ENCODE measurements at regions not wholly inside any gene's neighbourhood (a gene's known extent, or its start where the extent isn't known, plus 50 kb on each side); places are given as distances from the start of the nearest gene placed in this dataset.

GRCh38 chr5:8332666-8333445 lies 463.9 kb downstream of the MTRR start:
- DNase-seq, result no peak

GRCh38 chr5:8333485-8333884 lies 464.5 kb downstream of the MTRR start:
- no peak for DNase-seq

- no peak for DNase-seq
These were observed 465.0 kb downstream of the MTRR start for GRCh38 chr5:8333977-8334376.

- no peak for DNase-seq
These were observed 471.3 kb downstream of the MTRR start for GRCh38 chr5:8340261-8340660.

- no peak for DNase-seq
These were observed 471.9 kb downstream of the MTRR start for GRCh38 chr5:8340739-8341344.

- DNase-seq, result no peak
These were observed 472.5 kb downstream of the MTRR start for GRCh38 chr5:8341406-8341805.

GRCh38 chr5:8347984-8348383 lies 479.0 kb downstream of the MTRR start:
- no peak for DNase-seq

- DNase-seq, result no peak
These were observed 480.9 kb downstream of the MTRR start for GRCh38 chr5:8349855-8350254.

GRCh38 chr5:8350644-8351339 lies 481.8 kb downstream of the MTRR start:
- no peak for DNase-seq

- no peak for DNase-seq
These were observed 487.0 kb downstream of the MTRR start for GRCh38 chr5:8355981-8356380.

- DNase-seq, result no peak
These were observed 491.1 kb downstream of the MTRR start for GRCh38 chr5:8360012-8360411.

- DNase-seq, result no peak
These were observed 493.5 kb downstream of the MTRR start for GRCh38 chr5:8362495-8362894.

GRCh38 chr5:8363138-8363537 lies 494.2 kb downstream of the MTRR start:
- no peak for DNase-seq

GRCh38 chr5:8366266-8366665 lies 497.3 kb downstream of the MTRR start:
- DNase-seq, result no peak

- DNase-seq, result no peak
These were observed 507.5 kb downstream of the MTRR start for GRCh38 chr5:8376478-8376877.

GRCh38 chr5:8381972-8382371 lies 513.0 kb downstream of the MTRR start:
- no peak for DNase-seq

- DNase-seq, result no peak
These were observed 513.5 kb downstream of the MTRR start for GRCh38 chr5:8382456-8382855.

- no peak for DNase-seq
These were observed 514.7 kb downstream of the MTRR start for GRCh38 chr5:8383616-8384015.

- no peak for DNase-seq
These were observed 517.9 kb downstream of the MTRR start for GRCh38 chr5:8386719-8387288.

- DNase-seq, result no peak
These were observed 523.0 kb downstream of the MTRR start for GRCh38 chr5:8391911-8392310.

GRCh38 chr5:8393240-8393639 lies 524.3 kb downstream of the MTRR start:
- no peak for DNase-seq

- DNase-seq, result no peak
These were observed 526.0 kb downstream of the MTRR start for GRCh38 chr5:8394965-8395364.

GRCh38 chr5:8396246-8396645 lies 527.3 kb downstream of the MTRR start:
- DNase-seq, result no peak

GRCh38 chr5:8396756-8397155 lies 527.8 kb downstream of the MTRR start:
- no peak for DNase-seq
